ENCODE measurements at regions not wholly inside any gene's neighbourhood (a gene's known extent, or its start where the extent isn't known, plus 50 kb on each side); places are given as distances from the start of the nearest gene placed in this dataset.

GRCh38 chr1:114224196-114224907, 70.7 kb upstream of the SYT6 start:
- peak; percentile 47 for DNase-seq

GRCh38 chr1:114222920-114223319, 69.3 kb upstream of the SYT6 start:
- DNase-seq = no peak

DNA sequence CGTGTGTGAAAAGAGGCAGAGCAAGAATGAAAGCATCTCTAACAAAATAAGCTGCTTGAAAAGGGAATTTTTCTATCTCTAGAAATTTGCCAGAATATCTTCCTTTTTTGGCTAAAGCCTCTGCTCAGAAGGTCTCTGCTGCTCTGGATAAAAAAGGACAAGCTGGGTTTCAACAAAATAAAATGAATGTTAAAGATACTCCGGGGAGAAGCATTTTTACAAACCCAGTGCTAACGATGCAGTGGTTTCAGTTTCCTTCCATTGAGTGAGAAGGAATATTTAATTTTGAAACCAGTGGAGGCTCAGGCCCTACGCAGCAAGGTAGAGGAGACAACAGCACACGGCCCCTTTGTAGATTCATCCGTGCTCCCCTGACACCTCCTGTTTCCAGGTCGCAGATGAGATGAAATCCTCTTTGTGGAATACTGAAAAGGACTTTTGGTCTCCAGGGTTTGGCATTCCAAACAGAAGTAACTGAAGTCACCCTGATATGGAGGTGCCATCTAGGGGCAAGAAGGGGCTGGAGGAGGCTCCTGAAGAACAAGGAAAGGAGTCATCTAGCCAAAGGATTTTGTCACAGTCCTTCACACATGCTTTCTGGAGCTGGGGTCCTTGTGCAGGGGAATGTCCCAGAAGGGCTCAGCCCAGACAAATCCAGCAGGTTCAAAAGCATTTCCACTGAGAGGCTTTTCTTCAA, 65.7 kb upstream of the SYT6 start:
- DNase-seq = no peak

GRCh38 chr1:114218361-114219171, 64.9 kb upstream of the SYT6 start:
- DNase-seq = no peak

GRCh38 chr1:114216431-114217173, 62.9 kb upstream of the SYT6 start:
- no peak for DNase-seq

DNA sequence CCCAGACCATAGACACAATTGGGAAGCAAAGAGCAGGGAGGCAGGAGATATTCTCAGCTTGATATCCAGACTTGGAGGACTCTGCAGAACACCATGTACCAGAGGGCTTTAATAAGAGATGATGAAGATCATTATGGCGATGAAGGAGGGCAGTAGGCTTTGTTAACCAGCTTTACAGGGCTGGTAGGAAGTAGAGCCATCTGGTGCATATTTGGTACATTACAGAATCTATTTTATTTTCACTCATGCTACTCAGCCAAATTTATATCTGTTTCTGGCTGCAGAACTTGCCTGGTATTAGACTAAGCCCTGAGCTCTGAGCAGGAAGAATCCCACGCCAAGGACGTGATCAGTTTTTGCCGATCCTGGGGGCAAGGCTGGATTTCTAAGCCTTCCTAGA, 61.8 kb upstream of the SYT6 start:
- DNase-seq = no peak

GRCh38 chr1:114214016-114214415, 60.3 kb upstream of the SYT6 start:
- no peak for DNase-seq

GRCh38 chr1:114209971-114210370, 56.3 kb upstream of the SYT6 start:
- DNase-seq = no peak

DNA sequence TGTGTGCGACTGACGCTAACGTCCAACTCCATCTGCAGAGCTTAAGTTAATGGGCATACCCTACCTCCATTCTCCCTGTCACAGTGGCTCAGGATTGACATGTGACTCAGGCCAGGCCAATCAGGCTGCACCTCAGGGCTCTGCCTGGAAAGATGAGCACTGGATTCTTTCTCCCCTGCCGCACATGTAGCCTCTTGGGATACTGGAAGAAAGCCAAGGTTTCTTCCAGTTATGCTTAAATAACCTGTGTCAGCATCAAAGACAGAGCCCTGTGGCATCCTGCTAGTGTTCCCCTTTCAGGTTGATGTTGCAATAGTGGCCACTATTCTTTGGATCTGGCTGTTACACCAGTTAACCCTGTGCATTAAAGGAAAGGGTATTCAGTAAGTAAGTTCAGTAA, 55.0 kb upstream of the SYT6 start:
- no peak for DNase-seq

DNA sequence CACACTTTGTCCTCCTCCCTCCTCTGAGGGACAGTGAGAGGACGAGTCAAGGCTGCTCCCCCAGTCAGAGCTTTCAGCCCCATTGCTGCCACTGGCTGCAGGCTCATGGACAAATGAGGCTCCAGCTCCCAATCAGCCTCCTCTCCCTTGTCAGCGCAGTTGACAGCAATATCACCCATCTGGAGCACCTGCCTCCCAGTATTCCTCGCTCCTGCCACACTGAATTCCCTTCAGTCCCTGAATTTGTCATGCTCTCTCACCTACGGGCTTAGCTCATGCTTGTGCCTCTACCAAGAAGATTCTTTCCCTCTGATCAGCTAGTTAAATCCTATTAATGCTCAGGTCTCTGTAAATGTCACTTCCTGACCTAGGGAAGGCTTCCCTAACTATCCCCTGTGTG, 54.4 kb upstream of the SYT6 start:
- no peak for DNase-seq

- no peak for DNase-seq
Observed at GRCh38 chr1:114207635-114208034, 54.0 kb upstream of the SYT6 start.

GRCh38 chr1:114206392-114206791, 52.7 kb upstream of the SYT6 start:
- DNase-seq = no peak

DNA sequence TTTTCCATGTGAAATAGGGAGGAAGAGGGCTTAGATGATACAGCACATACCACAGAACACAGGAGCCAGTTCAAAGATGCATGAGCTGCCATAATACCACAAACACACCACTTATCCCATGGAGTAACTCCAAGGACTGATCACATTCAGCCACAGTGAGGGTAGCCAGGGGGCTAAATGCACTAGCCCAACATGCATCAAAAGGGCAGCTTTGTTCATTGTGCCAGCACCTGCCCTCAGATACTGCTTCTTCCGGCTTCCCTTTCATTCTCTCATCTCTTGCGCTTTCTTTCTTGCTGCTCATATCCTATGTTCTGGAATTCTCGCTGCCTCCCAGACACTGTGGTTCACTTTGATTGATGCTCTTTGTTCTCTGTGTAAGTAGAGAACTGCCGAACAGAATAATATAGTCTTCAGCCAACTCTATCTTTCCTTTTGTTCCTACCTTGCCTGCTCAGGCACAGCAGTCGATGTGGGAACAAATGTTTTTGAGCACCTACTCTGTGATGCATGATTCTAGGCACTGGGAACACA, 50.0 kb upstream of the SYT6 start:
- no peak for DNase-seq

Data from left kidney (tissue), 1 donor.